HCT116 (cell line): ENCODE measurements at regions not wholly inside any gene's neighbourhood (a gene's known extent, or its start where the extent isn't known, plus 50 kb on each side); places are given as distances from the start of the nearest gene placed in this dataset.

Experiments
- ATAC-seq: fragments of 200-7000 bp; cut with Tn5 transposase; 2 replicates; pipeline ENCODE4 v1.9.1; 2020; ENCODE audit warnings: mild to moderate bottlenecking, moderate library complexity
- BruUV-seq: library from RNA; stranded (reverse); fragments of 400-500 nt; replicated peaks from 2 replicates; lab custom pipeline; 2021; lab: Mats Ljungman, UMichigan
- CTCF ChIA-PET: fragments of 300-600 bp; sonication (Branson Sonifier 250); formaldehyde crosslinking; loops from one replicate; lab custom pipeline; 2021; ENCODE audit warnings: antibody characterized with exemption; lab: Charles Lee
- POLR2A ChIA-PET: fragments of 300-600, 350-600 bp; sonication (Branson Sonifier 250); formaldehyde crosslinking; loops from one replicate; lab custom pipeline; 2021; ENCODE audit warnings: antibody characterized with exemption; lab: Charles Lee
- RAD21 ChIA-PET, 2 experiments: fragments of 300-600 bp; sonication (Branson Sonifier 250); formaldehyde crosslinking; loops; one replicate each; lab custom pipeline; 2023; ENCODE audit warnings: low total read pairs in 2 of 2; ENCODE audit not compliant: uncharacterized antibody in 2 of 2, unreplicated experiment in 2 of 2, low non-redundant PET in 1 of 2; lab: Charles Lee
- DNase-seq: peaks from one replicate; pipeline ENCODE4 v3.0.0-alpha.2; 2010; ENCODE audit warnings: low read depth, low spot score
- H2AFZ ChIP-seq: fragments of 200-600 bp; shearing (Covaris generic), sonication (generic); 2 replicates; pipeline ENCODE4 v1.6.1; 2017; ENCODE audit warnings: low read depth, mixed run types, mixed read lengths, antibody characterized with exemption, low read length; ENCODE audit not compliant: poor library complexity, severe bottlenecking
- H3K27ac ChIP-seq: 2 replicates; pipeline ENCODE4 v1.5.1; 2012; ENCODE audit warnings: low read depth, low read length
- H3K27me3 ChIP-seq: fragments of 200-600 bp; sonication (generic); 2 replicates; pipeline ENCODE4 v1.6.1; 2016; ENCODE audit warnings: mixed run types, low read length, mixed read lengths; ENCODE audit not compliant: insufficient read depth
- H3K36me3 ChIP-seq, 2 experiments: fragments of 200-500 bp in 1 of 2; fragments of 200-600 bp in 1 of 2; sonication (Bioruptor generic) in 1 of 2; sonication (generic) in 1 of 2; 2 replicates each; pipeline versions ENCODE4 v1.5.1 to v1.6.1; 2014 to 2016; ENCODE audit warnings: low read length in 2 of 2, inconsistent platforms in 1 of 2, mixed read lengths in 1 of 2, mixed run types in 1 of 2; ENCODE audit not compliant: insufficient read depth in 2 of 2, control insufficient read depth in 1 of 2
- H3K4me1 ChIP-seq, 2 experiments: fragments of 200-600 bp in 1 of 2; sonication (generic) in 1 of 2; 2 replicates each; pipeline versions ENCODE4 v1.5.1 to v1.6.1; 2012 to 2017; ENCODE audit warnings: low read length in 2 of 2, inconsistent platforms in 1 of 2, mild to moderate bottlenecking in 1 of 2, mixed read lengths in 1 of 2, mixed run types in 1 of 2, moderate library complexity in 1 of 2; ENCODE audit not compliant: insufficient read depth in 2 of 2, control insufficient read depth in 1 of 2
- H3K4me2 ChIP-seq: fragments of 200-600 bp; sonication (generic); 2 replicates; pipeline ENCODE4 v1.6.1; 2017; ENCODE audit warnings: mixed run types, low read length, mixed read lengths
- H3K4me3 ChIP-seq, 2 experiments: fragments of 200-600 bp in 1 of 2; sonication (generic) in 1 of 2; replicated peaks in 1 of 2; 2 replicates each; pipeline ENCODE4 v1.5.1; 2011 to 2016; ENCODE audit warnings: low read length in 2 of 2, control low read depth in 1 of 2, low read depth in 1 of 2, mild to moderate bottlenecking in 1 of 2, mixed read lengths in 1 of 2, mixed run types in 1 of 2
- H3K79me2 ChIP-seq: fragments of 200-600 bp; sonication (generic); 2 replicates; pipeline ENCODE4 v1.6.1; 2017; ENCODE audit warnings: mild to moderate bottlenecking, mixed run types, low read length, moderate library complexity, mixed read lengths; ENCODE audit not compliant: insufficient read depth
- H3K9ac ChIP-seq: fragments of 200-600 bp; sonication (generic); 2 replicates; pipeline ENCODE4 v1.6.1; 2016; ENCODE audit warnings: low read length, mixed read lengths
- H3K9me2 ChIP-seq: fragments of 200-600 bp; sonication (generic), shearing (Covaris generic); 2 replicates; pipeline ENCODE4 v1.6.1; 2017; ENCODE audit warnings: mixed run types, mild to moderate bottlenecking, moderate library complexity; ENCODE audit not compliant: insufficient read depth
- H3K9me3 ChIP-seq, 2 experiments: fragments of 200-500 bp in 1 of 2; fragments of 200-600 bp in 1 of 2; sonication (Bioruptor generic) in 1 of 2; sonication (generic) in 1 of 2; 2 replicates each; pipeline ENCODE4 v1.6.1; 2014 to 2017; ENCODE audit warnings: low read length in 2 of 2, mixed read lengths in 2 of 2, inconsistent platforms in 1 of 2, low read depth in 1 of 2, mild to moderate bottlenecking in 1 of 2, mixed run types in 1 of 2, moderate library complexity in 1 of 2; ENCODE audit not compliant: control insufficient read depth in 1 of 2, insufficient read depth in 1 of 2
- H4K20me1 ChIP-seq: fragments of 200-600 bp; sonication (generic), shearing (Covaris generic); 2 replicates; pipeline ENCODE4 v1.6.1; 2017; ENCODE audit warnings: mixed run types, mild to moderate bottlenecking, moderate library complexity; ENCODE audit not compliant: insufficient read depth
- CEBPB ChIP-seq: IDR thresholded peaks from 2 replicates; pipeline ENCODE4 v1.6.1; 2012; ENCODE audit warnings: low read depth
- CTCF ChIP-seq, 3 experiments: fragments of 200-600 bp in 1 of 3; sonication (generic) in 1 of 3; IDR thresholded peaks in 2 of 3; conservative IDR thresholded peaks in 1 of 3; 2 replicates each; pipeline ENCODE4 v1.5.1; 2012 to 2017; ENCODE audit warnings: low read depth in 2 of 3, low read length in 2 of 3, antibody characterized with exemption in 1 of 3, borderline replicate concordance in 1 of 3, control low read depth in 1 of 3, mild to moderate bottlenecking in 1 of 3, mixed read lengths in 1 of 3, mixed run types in 1 of 3, moderate library complexity in 1 of 3; ENCODE audit not compliant: insufficient read depth in 1 of 3
- EZH2 ChIP-seq: fragments of 200-600 bp; sonication (generic); IDR thresholded peaks from 2 replicates; pipeline ENCODE4 v1.6.1; 2017; ENCODE audit warnings: antibody characterized with exemption, mixed run types
- EZH2phosphoT487 ChIP-seq: fragments of 200-600 bp; IDR thresholded peaks from 2 replicates; pipeline ENCODE4 v1.6.1; 2018; ENCODE audit warnings: antibody characterized with exemption, borderline replicate concordance
- FOSL1 ChIP-seq: IDR thresholded peaks from 2 replicates; pipeline ENCODE4 v1.6.1; 2012; ENCODE audit warnings: low read depth
- JUND ChIP-seq: IDR thresholded peaks from 2 replicates; pipeline ENCODE4 v1.6.1; 2012
- POLR2AphosphoS5 ChIP-seq: IDR thresholded peaks from 2 replicates; pipeline ENCODE4 v1.6.1; 2011; ENCODE audit warnings: mild to moderate bottlenecking, low read depth, low read length, moderate library complexity
- intact Hi-C: fragments of 100-400 bp; cut with micrococcal nuclease; formaldehyde crosslinking; loops from 2 replicates; pipeline ENCODE4 v1.10.0; 2022
- TF ChIP-seq, protein P1 (sequence below): IDR thresholded peaks from 2 replicates; pipeline ENCODE4 v1.6.1; 2012

GRCh38 chr13:50323440-50324065 is 308.3 kb downstream of the KCNRG start:
- intact Hi-C loops, result no loop called here
- ATAC-seq, result no peak
- Histone ChIP-seq H3K9me2 (no peaks in the 10 kb centered on the region), H3K4me3 (no peak overlapping the region), H2AFZ (no peak overlapping the region)
- POLR2A ChIA-PET, result no interaction called here
- TF ChIP-seq FOSL1, result peak; percentile 46
- no peak for TF ChIP-seq EZH2
- TF ChIP-seq JUND, result 0 out of 2 replicates have a peak, but pooled peaks have one; percentile 30
- TF ChIP-seq, all 23 proteins: peak for 2
- Histone ChIP-seq H3K36me3 (no peaks in the 10 kb centered on the region), H4K20me1 (no peaks in the 10 kb centered on the region), H3K27ac (no peak overlapping the region), H3K9ac (no peak overlapping the region), H3K27me3 (no peaks in the 10 kb centered on the region), H3K9me3 (no peaks in the 10 kb centered on the region), H3K79me2 (no peaks in the 10 kb centered on the region), H3K4me1 (peaks cover 26 to 43% of the 10 kb centered on the region in 2 experiments), H3K4me2 (peak overlapping the region; percentile 25)
- ChIA-PET RAD21 (no interaction called here), CTCF (no interaction called here)
- DNase-seq, result peak; percentile 12
- BruUV-seq, result no TSS peak

- Histone ChIP-seq H3K36me3 (no peaks in the 10 kb centered on the region), H3K27ac (no peak overlapping the region), H4K20me1 (no peaks in the 10 kb centered on the region), H3K9me3 (no peaks in the 10 kb centered on the region), H3K27me3 (no peaks in the 10 kb centered on the region), H3K4me3 (no peak overlapping the region), H3K9me2 (no peaks in the 10 kb centered on the region), H3K4me1 (peaks cover 5 to 23% of the 10 kb centered on the region in 2 experiments; a peak in 2 of 4 replicates), H3K4me2 (0 out of 2 replicates have a peak overlapping the region, but pooled peaks have one; percentile 3), H3K9ac (no peak overlapping the region), H2AFZ (no peak overlapping the region), H3K79me2 (no peaks in the 10 kb centered on the region)
- DNase-seq (no peak), ATAC-seq (no peak)
- CTCF ChIA-PET, result no interaction called here
- no TSS peak for BruUV-seq
- RAD21 ChIA-PET, result no interaction called here
- TF ChIP-seq CEBPB (no peak), POLR2AphosphoS5 (no peak), EZH2 (no peak), CTCF (IDR thresholded peaks at IDR 0.05 in 2 of 3, conservative IDR thresholded peaks at IDR 0.05 in 1 of 3; ENCODE audit: borderline replicate concordance in 1 of 3, insufficient read depth in 1 of 3, low read depth in 2 of 3, low read length in 2 of 3) (no peak), EZH2phosphoT487 (no peak)
- TF ChIP-seq, protein P1, sequence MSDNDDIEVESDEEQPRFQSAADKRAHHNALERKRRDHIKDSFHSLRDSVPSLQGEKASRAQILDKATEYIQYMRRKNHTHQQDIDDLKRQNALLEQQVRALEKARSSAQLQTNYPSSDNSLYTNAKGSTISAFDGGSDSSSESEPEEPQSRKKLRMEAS, result no peak
- intact Hi-C loops, result no loop called here
- POLR2A ChIA-PET, result no interaction called here
These were observed 311.0 kb downstream of the KCNRG start for GRCh38 chr13:50326271-50326670.
